Ovary (tissue), 3 donors: ENCODE measurements at regions not wholly inside any gene's neighbourhood (a gene's known extent, or its start where the extent isn't known, plus 50 kb on each side); places are given as distances from the start of the nearest gene placed in this dataset.

Source experiments
- CTCF ChIP-seq, 3 donors: fragments of 450-650 bp in 2 of 3; fragments of 200-600 bp in 1 of 3; IDR thresholded peaks; one replicate each; pipeline versions ENCODE4 v1.5.1 to v1.8.0; 2016 to 2022; ENCODE audit warnings: antibody characterized with exemption in 3 of 3, mild to moderate bottlenecking in 1 of 3
- EP300 ChIP-seq: sonication (generic); formaldehyde crosslinking; IDR thresholded peaks from one replicate; pipeline ENCODE4 v1.6.1; 2017; ENCODE audit warnings: antibody characterized with exemption
- POLR2A ChIP-seq: fragments of 450-650 bp; IDR thresholded peaks from one replicate; pipeline ENCODE4 v1.6.1; 2017; ENCODE audit warnings: antibody characterized with exemption, mild to moderate bottlenecking, moderate library complexity
- donor health status: DM: no; HTN: no; CAD: no.

DNA sequence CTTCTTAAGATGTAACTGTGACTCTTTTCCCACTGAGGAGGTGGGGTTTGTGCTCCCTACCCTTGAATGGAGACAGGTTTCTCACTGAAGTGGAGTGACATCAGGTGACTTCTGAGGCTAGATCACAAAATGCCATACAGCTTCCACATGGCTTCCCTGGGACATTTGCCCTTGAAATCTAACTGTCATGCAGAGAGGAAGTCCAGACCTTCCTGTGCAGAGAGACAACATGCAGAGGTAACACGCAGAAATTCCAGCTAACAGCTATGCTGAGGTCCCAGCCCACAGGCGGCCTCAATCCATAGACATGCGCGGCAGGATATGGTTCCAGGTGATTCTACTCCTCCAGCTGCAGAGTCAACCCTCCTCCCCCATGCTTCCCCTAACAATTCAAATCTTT is 119.0 kb downstream of the TRIB2 start:
- no peak for TF ChIP-seq CTCF (IDR thresholded peaks at IDR 0.05)
- no peak for TF ChIP-seq POLR2A
- TF ChIP-seq EP300: no peak
